ENCODE measurements at regions not wholly inside any gene's neighbourhood (a gene's known extent, or its start where the extent isn't known, plus 50 kb on each side); places are given as distances from the start of the nearest gene placed in this dataset.

- Mint-ChIP-seq H3K27ac (ENCODE audit: unreplicated experiment) (no peak overlapping the region), H3K4me1 (ENCODE audit: unreplicated experiment) (no peaks in the 10 kb centered on the region), H3K27me3 (ENCODE audit: unreplicated experiment) (no peaks in the 10 kb centered on the region), H3K9me3 (ENCODE audit: unreplicated experiment) (no peaks in the 10 kb centered on the region), H3K36me3 (ENCODE audit: unreplicated experiment) (no peaks in the 10 kb centered on the region), H3K4me3 (ENCODE audit: unreplicated experiment) (no peak overlapping the region)
- no peak for DNase-seq (ENCODE audit: extremely low spot score, unreplicated experiment)
- no peak for TF ChIP-seq CTCF (IDR thresholded peaks at IDR 0.05)
Observed at GRCh38 chr13:111597618-111598017, 277.2 kb downstream of the TEX29 start.

- Mint-ChIP-seq H3K27me3 (ENCODE audit: unreplicated experiment) (no peaks in the 10 kb centered on the region), H3K27ac (ENCODE audit: unreplicated experiment) (no peak overlapping the region), H3K4me3 (ENCODE audit: unreplicated experiment) (no peak overlapping the region), H3K36me3 (ENCODE audit: unreplicated experiment) (no peaks in the 10 kb centered on the region), H3K9me3 (ENCODE audit: unreplicated experiment) (no peaks in the 10 kb centered on the region), H3K4me1 (ENCODE audit: unreplicated experiment) (no peaks in the 10 kb centered on the region)
- TF ChIP-seq CTCF (IDR thresholded peaks at IDR 0.05), result no peak
- no peak for DNase-seq (ENCODE audit: extremely low spot score, unreplicated experiment)
Observed at GRCh38 chr13:111598747-111599146, 278.3 kb downstream of the TEX29 start.

DNA sequence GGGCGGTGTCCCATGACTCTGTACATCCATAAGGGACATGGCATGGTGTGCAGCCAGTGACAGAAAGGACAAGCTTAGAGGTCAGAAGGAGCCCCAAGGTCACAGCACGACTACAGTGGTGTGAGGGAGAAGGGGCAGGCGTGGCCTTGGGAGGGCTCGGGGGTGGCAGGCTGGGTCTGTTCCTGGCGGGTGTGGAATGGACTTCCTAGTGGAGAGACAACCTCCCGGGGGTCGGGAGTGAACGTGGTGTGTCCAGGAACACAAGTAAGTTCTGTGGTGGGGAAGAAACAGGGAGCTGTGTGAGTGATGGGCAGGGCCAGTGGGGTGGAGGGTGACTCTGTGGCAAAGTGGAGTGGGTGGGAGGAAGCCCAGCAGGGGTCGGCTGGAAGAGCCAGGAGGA lies 279.3 kb downstream of the TEX29 start:
- Mint-ChIP-seq H3K9me3 (ENCODE audit: unreplicated experiment) (no peaks in the 10 kb centered on the region), H3K4me1 (ENCODE audit: unreplicated experiment) (no peaks in the 10 kb centered on the region), H3K27me3 (ENCODE audit: unreplicated experiment) (no peaks in the 10 kb centered on the region), H3K36me3 (ENCODE audit: unreplicated experiment) (no peaks in the 10 kb centered on the region), H3K27ac (ENCODE audit: unreplicated experiment) (no peak overlapping the region), H3K4me3 (ENCODE audit: unreplicated experiment) (no peak overlapping the region)
- no peak for TF ChIP-seq CTCF (IDR thresholded peaks at IDR 0.05)
- DNase-seq (ENCODE audit: extremely low spot score, unreplicated experiment), result no peak

GRCh38 chr13:111602874-111603273 lies 282.4 kb downstream of the TEX29 start:
- Mint-ChIP-seq H3K4me1 (ENCODE audit: unreplicated experiment) (no peaks in the 10 kb centered on the region), H3K27ac (ENCODE audit: unreplicated experiment) (no peak overlapping the region), H3K9me3 (ENCODE audit: unreplicated experiment) (no peaks in the 10 kb centered on the region), H3K36me3 (ENCODE audit: unreplicated experiment) (no peaks in the 10 kb centered on the region), H3K4me3 (ENCODE audit: unreplicated experiment) (no peak overlapping the region), H3K27me3 (ENCODE audit: unreplicated experiment) (no peaks in the 10 kb centered on the region)
- no peak for DNase-seq (ENCODE audit: extremely low spot score, unreplicated experiment)
- TF ChIP-seq CTCF (IDR thresholded peaks at IDR 0.05), result no peak

- no peaks in the 10 kb centered on the region for H3K9me3 Mint-ChIP-seq (ENCODE audit: unreplicated experiment)
- H3K27ac Mint-ChIP-seq (ENCODE audit: unreplicated experiment), result no peak overlapping the region
- no peaks in the 10 kb centered on the region for H3K27me3 Mint-ChIP-seq (ENCODE audit: unreplicated experiment)
- no peak overlapping the region for H3K4me3 Mint-ChIP-seq (ENCODE audit: unreplicated experiment)
- no peak for DNase-seq (ENCODE audit: extremely low spot score, unreplicated experiment)
- no peaks in the 10 kb centered on the region for H3K4me1 Mint-ChIP-seq (ENCODE audit: unreplicated experiment)
- H3K36me3 Mint-ChIP-seq (ENCODE audit: unreplicated experiment), result no peaks in the 10 kb centered on the region
- no peak for TF ChIP-seq CTCF (IDR thresholded peaks at IDR 0.05)
Observed at GRCh38 chr13:111604097-111604496, 283.7 kb downstream of the TEX29 start.
